Erythroblast (primary cell): ENCODE measurements at regions not wholly inside any gene's neighbourhood (a gene's known extent, or its start where the extent isn't known, plus 50 kb on each side); places are given as distances from the start of the nearest gene placed in this dataset.
"Not testable (repeated sequence)": the region's sequence is repeated elsewhere in the genome, so short reads cannot be mapped to it uniquely, and the experiment has no call there.

ENCODE experiments used
- DNase-seq, 2 experiments: peaks; one replicate each; lab custom pipeline; 2025; lab: John Stamatoyannopoulos, UW
- GATA1 ChIP-seq: IDR thresholded peaks from 2 replicates; pipeline ENCODE4 v1.6.1; 2011; ENCODE audit warnings: low read depth, mild to moderate bottlenecking, control low read depth, low read length, moderate library complexity
- POLR2A ChIP-seq: IDR thresholded peaks from 2 replicates; pipeline ENCODE4 v1.6.1; 2011; ENCODE audit warnings: mild to moderate bottlenecking, low read length

DNA sequence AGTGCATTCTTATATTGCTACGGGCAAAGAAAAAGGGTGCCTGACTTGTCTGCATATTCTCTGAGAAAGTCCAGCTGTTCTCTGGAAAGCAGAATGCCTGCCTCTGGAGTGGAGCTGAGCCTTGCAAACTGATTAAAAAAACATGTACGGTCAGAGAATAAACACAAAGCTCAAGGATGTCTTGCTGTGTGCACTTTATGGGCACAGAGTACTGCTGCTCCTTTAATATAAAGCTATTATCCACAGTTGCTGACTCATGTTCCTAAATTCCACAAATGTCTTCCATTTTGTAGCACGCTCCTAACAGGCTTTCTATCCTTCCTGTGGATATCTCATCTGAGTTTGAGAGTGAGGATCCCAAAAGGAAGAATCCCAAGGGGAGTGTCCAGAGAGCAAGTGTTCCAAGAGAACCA, 229.0 kb downstream of the MREG start:
- DNase-seq, result no peak
- TF ChIP-seq POLR2A (no peak), GATA1 (no peak)

DNA sequence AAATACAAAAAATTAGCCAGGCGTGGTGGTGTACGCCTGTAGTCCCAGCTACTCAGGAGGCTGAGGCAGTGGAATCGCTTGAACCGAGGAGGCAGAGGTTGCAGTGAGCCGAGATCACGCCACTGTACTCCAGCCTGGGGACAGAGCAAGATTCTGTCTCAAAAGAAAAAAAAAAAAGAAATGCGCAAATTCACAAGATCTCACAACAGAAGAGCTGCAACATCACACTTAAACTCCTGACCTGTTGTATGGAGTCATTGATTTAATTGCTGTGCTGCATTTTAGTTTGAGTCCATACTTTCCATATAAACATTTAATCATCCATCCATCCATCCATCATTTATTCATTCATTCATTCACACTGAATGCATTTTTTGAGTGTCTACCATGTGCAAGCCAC, 229.7 kb downstream of the MREG start:
- not testable (repeated sequence) for DNase-seq

DNA sequence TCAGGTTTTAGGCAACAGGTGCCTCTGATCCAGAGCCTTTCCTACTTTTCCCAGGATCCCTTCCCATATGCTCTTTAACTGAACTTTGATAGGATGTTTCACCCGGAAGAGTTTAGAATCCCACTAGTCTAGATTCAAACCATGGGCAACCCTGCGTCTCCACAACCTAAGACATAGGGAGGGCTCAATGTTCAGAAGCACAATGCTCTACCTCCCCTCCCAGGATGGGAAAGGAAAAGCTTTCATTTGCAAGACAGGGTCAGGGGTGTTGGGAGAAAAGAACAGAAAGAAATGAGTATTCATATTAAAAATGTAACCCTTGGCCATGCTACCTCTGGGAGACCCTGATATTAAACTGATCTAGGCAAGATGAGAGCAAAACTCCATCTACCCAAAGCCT, 230.4 kb downstream of the MREG start:
- DNase-seq, result no peak
- TF ChIP-seq GATA1 (no peak), POLR2A (no peak)

- no peak for DNase-seq
- TF ChIP-seq POLR2A, result no peak
- no peak for TF ChIP-seq GATA1
Observed at GRCh38 chr2:215782295-215782694, 231.1 kb downstream of the MREG start.

DNA sequence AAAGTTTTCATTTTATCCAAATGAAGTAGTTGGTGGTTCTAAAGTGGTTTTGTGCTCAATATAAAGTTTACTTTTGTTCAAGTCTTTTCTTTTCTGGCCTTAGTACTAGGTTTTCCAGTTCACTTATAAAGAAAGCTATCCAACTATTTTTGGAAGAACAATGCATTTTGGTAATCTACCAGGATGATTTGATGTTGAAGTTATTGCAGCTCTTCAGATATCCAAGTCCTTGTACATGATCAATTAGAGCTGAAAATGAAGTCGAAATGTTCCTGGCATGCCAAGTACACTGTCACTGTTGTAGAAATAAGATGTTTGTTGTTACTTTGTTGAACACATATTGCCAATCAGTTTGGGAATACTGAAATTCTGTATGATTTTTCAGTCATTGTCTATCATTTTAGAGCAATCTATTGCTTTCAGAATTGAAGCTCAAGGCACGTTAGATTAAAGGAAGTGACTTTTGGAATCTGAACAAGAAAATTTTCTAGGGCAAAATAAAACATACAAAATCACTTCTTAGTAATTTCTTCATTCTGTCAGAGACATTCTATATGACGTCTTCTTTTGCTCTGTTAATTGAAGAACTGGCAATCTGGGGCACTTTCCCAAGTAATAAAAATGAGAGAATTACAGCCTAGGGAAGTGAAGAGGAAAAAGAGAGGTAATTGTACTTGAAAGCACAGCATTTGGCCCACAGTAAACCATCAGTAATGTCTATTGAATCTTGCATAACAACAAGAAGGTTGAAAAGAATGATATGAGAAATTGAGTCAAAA, 232.3 kb downstream of the MREG start:
- TF ChIP-seq GATA1 (no peak), POLR2A (no peak)
- no peak for DNase-seq

DNA sequence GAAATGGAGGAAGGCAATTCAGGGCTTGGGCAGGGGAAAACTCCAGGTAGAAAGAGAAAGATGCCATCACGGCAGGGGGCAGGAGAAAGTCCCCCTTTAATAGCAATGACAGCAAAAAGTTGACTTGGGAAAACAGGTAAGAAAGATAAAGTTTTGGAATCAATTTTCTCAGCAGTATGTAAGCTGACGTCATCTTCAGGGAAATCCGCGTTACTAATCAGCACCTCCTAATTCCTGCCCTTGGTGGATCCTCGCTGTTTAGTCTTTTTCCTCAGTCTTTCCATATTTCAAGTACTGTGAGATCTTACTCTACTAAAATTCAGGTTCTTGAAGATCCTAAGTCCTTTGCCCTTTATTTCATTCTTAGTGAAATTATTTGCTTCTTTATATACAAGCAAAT, 233.0 kb downstream of the MREG start:
- no peak for TF ChIP-seq POLR2A
- no peak for TF ChIP-seq GATA1
- no peak for DNase-seq

- TF ChIP-seq GATA1 (no peak), POLR2A (no peak)
- DNase-seq, result no peak
Observed at GRCh38 chr2:215779912-215780311, 233.4 kb downstream of the MREG start.

- no peak for TF ChIP-seq POLR2A
- no peak for TF ChIP-seq GATA1
- DNase-seq, result no peak
Observed at GRCh38 chr2:215777465-215778044, 235.8 kb downstream of the MREG start.

DNA sequence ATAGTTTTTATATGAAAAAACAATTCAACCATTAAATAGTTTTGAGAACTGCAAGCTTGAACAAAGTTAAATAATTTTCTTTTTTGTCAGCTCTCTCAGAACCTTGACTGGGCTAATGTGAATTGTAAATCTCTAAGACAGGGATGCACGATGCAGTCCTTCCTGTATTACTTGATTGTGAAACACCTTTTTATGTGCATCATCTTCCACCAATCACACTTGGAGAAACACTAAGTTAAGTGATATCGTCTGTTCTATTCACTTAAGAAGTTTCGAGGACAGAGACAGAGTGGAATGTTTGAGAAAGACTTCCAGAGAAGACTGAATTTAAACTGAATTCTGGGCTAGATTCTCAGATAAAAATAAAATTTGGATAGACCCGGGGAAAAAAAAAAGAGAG, 238.2 kb downstream of the MREG start:
- no peak for DNase-seq
- no peak for TF ChIP-seq POLR2A
- no peak for TF ChIP-seq GATA1

DNA sequence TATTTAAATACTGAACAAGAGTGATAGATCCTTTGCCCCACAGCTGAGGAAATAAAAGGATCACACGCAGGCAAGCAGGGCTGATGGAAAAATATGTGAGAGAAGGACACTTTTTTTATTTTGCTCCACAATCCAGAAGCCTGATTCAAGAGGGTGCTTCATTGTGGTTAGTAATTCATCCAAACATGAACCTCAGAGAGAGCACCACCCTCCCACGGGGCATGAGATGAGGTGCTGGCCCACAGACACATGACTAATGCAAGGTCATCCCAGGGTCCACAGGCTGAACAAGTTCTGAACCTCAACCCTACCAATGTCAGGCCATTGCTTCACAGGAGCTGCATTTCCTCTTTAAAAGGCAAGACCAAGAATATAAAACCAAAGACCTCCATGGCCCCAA, 239.6 kb downstream of the MREG start:
- DNase-seq, result peak in 1 of 2 experiments; percentile 10
- TF ChIP-seq POLR2A (no peak), GATA1 (no peak)

DNA sequence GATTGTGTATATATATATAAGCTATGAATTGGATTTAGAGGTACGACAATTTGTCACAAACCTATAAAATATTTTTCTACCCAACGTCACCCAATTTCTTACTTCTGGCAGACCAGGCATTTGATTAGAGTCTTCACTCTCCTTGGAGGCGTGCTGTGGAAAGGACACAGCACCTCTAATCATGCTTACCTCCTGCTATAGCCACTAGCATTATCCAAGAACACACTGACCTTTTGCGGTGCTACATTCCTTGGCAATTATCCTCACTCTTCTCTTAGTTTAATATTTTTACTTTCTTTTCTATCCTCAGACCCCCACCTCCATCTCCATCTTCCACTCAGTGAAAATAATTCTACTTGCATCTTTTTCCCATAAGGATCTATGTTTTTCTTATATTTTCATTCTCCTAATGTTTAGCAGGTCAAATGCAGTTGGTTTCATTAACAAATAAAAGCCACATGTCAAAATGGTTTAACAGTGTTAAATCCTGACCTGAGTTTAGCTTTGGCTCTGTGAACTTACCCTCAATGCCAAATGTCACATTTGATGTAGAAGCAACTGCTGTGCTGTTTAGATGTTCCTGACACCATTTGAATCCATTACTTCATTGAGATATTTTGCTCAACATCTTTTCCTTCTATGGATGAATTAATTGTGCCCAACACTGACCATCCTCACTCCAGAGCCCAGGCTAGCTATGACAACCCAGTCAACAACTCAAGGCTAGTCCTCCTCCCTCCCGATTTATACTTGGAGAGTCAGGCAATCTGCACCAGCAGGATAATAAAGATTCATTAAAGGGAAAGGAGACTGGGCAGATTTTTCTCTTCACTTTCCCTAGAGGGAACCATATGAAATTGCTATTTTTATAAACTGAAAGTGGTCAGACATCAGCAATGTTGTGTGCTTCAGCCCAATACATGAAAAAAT, 240.5 kb downstream of the MREG start:
- no peak for DNase-seq
- TF ChIP-seq GATA1 (no peak), POLR2A (no peak)

DNA sequence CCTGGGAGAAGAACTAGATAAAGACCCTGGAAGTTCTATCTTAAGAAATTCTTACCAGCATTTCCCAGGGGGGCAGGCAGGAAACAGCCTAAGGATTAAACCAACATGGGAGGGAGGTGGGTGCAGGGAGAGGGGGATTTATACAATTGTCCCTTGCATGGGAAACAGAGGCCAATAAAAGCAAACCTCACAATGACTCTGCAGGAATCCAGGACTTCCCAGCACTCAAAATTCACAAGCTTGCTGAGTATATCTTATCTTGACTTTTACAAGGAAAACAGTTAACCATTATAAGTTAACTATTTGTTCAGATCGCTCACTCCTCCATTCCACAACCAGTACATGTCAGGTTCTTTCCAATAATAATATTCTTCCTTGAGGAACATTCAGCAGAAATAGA, 241.3 kb downstream of the MREG start:
- TF ChIP-seq GATA1 (no peak), POLR2A (no peak)
- DNase-seq, result peak; percentile 5 to 37

DNA sequence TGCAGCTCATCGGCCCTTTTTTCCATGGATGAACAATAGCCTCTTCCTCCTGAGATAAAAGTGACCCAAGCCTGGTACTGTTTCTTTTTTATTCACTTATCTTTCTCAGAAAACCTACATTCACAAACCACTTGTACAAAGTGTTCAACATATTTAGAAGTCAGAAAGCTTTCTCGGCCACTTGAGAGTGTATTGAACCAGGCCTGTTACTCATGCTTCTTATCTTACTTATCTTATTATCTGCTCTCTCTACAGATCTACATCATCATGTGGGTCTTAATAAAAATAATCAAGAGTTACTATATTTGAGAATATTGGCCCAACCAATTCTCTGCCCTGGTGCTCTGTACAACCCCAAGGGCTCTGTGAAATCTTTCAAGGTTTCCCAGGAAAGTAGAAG, 242.1 kb downstream of the MREG start:
- no peak for DNase-seq
- no peak for TF ChIP-seq POLR2A
- TF ChIP-seq GATA1, result no peak

GRCh38 chr2:215770668-215771067, 242.7 kb downstream of the MREG start:
- DNase-seq, result no peak
- TF ChIP-seq GATA1, result no peak
